OCI-LY3 (cell line): ENCODE measurements at regions not wholly inside any gene's neighbourhood (a gene's known extent, or its start where the extent isn't known, plus 50 kb on each side); places are given as distances from the start of the nearest gene placed in this dataset.

Experiments
- H2AFZ ChIP-seq: fragments of 200-600, 300-600 bp; shearing (Covaris generic); 2 replicates; pipeline ENCODE4 v1.6.0; 2014; ENCODE audit warnings: antibody characterized with exemption, low read depth, low read length
- H3K27ac ChIP-seq: fragments of 200-600, 300-600 bp; sonication (generic); 2 replicates; pipeline ENCODE4 v1.5.1; 2014; ENCODE audit warnings: mild to moderate bottlenecking, low read length, moderate library complexity, mixed read lengths
- H3K27me3 ChIP-seq: fragments of 200-600, 300-600 bp; sonication (generic); 2 replicates; pipeline ENCODE4 v1.6.1; 2014; ENCODE audit warnings: low read depth, low read length, mixed read lengths
- H3K36me3 ChIP-seq: fragments of 200-600, 300-600 bp; sonication (generic); replicated peaks from 2 replicates; pipeline ENCODE3; 2014; ENCODE audit warnings: low read depth, low read length, mixed read lengths
- H3K4me1 ChIP-seq: fragments of 300-600, 200-600 bp; sonication (generic); 2 replicates; pipeline ENCODE4 v1.6.1; 2014; ENCODE audit warnings: low read length, mixed read lengths
- H3K4me2 ChIP-seq: fragments of 200-600, 300-600 bp; sonication (generic); 2 replicates; pipeline ENCODE4 v1.6.1; 2014; ENCODE audit warnings: low read length, mixed read lengths
- H3K4me3 ChIP-seq: fragments of 300-600, 200-600 bp; sonication (generic); 2 replicates; pipeline ENCODE4 v1.5.1; 2014; ENCODE audit warnings: antibody characterized with exemption, mild to moderate bottlenecking, low read length, moderate library complexity
- H3K79me2 ChIP-seq: fragments of 300-600, 200-600 bp; shearing (Covaris generic); 2 replicates; pipeline ENCODE4 v1.6.1; 2014; ENCODE audit warnings: mild to moderate bottlenecking, low read length, mixed read lengths
- H3K9ac ChIP-seq: fragments of 300-600, 200-600 bp; shearing (Covaris generic); 2 replicates; pipeline ENCODE4 v1.6.0; 2014; ENCODE audit warnings: mild to moderate bottlenecking, low read length, moderate library complexity
- H3K9me3 ChIP-seq: fragments of 200-600, 300-600 bp; shearing (Covaris generic); 2 replicates; pipeline ENCODE4 v1.6.1; 2014; ENCODE audit warnings: low read length, mixed read lengths; ENCODE audit not compliant: insufficient read depth
- H4K20me1 ChIP-seq: fragments of 200-600, 300-600 bp; sonication (generic); 2 replicates; pipeline ENCODE4 v1.6.1; 2016; ENCODE audit warnings: low read length, mixed read lengths; ENCODE audit not compliant: insufficient read depth
- EZH2phosphoT487 ChIP-seq: fragments of 200-600 bp; shearing (Covaris generic); IDR thresholded peaks from 2 replicates; pipeline ENCODE4 v1.6.1; 2018; ENCODE audit warnings: antibody characterized with exemption, mixed run types, low read depth
- TF ChIP-seq, protein P1 (sequence below): fragments of 200-600, 300-600 bp; sonication (generic); IDR thresholded peaks from 2 replicates; pipeline ENCODE4 v1.5.1; 2014; ENCODE audit warnings: antibody characterized with exemption, low read length, low read depth

DNA sequence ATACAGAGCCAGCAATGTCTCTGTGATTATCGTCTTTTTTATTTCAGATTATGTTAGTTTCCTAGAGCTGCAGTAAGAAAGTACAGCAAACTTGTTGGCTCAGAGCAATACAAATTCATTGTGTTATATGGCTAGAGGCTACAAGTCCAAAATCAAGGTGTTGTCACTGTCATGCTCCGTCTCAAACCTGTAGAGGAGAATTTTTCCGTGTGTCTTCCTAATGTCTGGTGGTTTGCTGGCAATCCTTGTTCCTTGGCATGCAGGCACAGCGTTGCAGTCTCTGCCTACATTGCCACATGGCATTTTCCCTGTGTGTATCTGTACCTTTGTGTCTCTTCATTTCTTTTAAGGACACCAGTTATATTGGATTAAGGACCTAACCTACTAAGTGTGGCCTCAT lies 244.4 kb downstream of the LRRIQ3 start:
- Histone ChIP-seq H3K9me3 (no peaks in the 10 kb centered on the region), H3K4me2 (no peak overlapping the region), H3K4me3 (no peak overlapping the region), H3K27ac (no peak overlapping the region), H4K20me1 (no peaks in the 10 kb centered on the region), H3K79me2 (no peaks in the 10 kb centered on the region), H3K9ac (no peak overlapping the region), H2AFZ (no peak overlapping the region), H3K27me3 (no peaks in the 10 kb centered on the region), H3K4me1 (no peaks in the 10 kb centered on the region), H3K36me3 (no peaks in the 10 kb centered on the region)
- TF ChIP-seq EZH2phosphoT487, result no peak
- TF ChIP-seq, protein P1, sequence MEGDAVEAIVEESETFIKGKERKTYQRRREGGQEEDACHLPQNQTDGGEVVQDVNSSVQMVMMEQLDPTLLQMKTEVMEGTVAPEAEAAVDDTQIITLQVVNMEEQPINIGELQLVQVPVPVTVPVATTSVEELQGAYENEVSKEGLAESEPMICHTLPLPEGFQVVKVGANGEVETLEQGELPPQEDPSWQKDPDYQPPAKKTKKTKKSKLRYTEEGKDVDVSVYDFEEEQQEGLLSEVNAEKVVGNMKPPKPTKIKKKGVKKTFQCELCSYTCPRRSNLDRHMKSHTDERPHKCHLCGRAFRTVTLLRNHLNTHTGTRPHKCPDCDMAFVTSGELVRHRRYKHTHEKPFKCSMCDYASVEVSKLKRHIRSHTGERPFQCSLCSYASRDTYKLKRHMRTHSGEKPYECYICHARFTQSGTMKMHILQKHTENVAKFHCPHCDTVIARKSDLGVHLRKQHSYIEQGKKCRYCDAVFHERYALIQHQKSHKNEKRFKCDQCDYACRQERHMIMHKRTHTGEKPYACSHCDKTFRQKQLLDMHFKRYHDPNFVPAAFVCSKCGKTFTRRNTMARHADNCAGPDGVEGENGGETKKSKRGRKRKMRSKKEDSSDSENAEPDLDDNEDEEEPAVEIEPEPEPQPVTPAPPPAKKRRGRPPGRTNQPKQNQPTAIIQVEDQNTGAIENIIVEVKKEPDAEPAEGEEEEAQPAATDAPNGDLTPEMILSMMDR, result no peak

DNA sequence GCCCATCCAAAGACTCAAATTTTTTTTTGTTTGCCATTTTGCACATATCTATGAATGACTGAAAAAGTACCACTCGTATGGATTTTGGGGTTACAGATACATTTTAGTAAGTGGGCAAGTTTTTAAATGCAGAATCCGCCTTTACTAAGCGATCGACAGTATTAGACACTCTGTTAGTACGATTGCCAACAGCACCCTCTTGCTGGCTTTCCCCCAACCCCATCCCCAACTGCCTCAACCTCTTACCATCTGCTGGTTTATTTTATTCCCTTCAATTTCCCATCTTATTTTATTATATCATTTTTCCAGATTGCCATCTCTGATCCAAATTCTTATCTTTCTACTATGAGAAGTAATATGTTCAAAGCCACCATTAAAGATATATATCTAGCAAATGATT lies 244.8 kb downstream of the LRRIQ3 start:
- H3K4me2 ChIP-seq, result no peak overlapping the region
- no peak overlapping the region for H2AFZ ChIP-seq
- H3K36me3 ChIP-seq, result no peaks in the 10 kb centered on the region
- no peaks in the 10 kb centered on the region for H3K9me3 ChIP-seq
- no peaks in the 10 kb centered on the region for H4K20me1 ChIP-seq
- H3K4me3 ChIP-seq, result no peak overlapping the region
- no peaks in the 10 kb centered on the region for H3K4me1 ChIP-seq
- no peak overlapping the region for H3K9ac ChIP-seq
- no peak overlapping the region for H3K27ac ChIP-seq
- H3K79me2 ChIP-seq, result no peaks in the 10 kb centered on the region
- no peaks in the 10 kb centered on the region for H3K27me3 ChIP-seq
- no peak for TF ChIP-seq EZH2phosphoT487
- TF ChIP-seq, protein P1, result no peak

DNA sequence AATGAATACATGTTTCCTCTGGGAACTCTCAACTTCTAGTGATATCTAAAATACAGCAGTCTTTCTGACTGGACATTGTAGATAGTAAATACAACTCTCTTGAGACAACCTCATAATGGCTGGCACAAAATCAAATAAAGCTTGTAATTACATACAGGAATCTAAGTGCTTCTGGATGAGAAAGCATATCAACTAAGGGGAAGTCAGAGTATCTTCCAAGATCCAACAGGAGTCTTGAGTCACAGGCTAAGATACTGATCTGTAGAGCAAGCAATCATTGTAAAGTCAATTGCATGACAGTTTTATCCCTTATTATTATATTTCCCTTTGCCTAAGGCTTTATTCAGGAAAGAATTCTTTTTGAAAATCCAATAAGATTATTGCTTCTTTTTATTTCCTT lies 249.9 kb downstream of the LRRIQ3 start:
- TF ChIP-seq, protein P1, result no peak
- TF ChIP-seq EZH2phosphoT487, result no peak
- no peak overlapping the region for H3K27ac ChIP-seq
- no peak overlapping the region for H3K9ac ChIP-seq
- H4K20me1 ChIP-seq, result no peaks in the 10 kb centered on the region
- H3K9me3 ChIP-seq, result no peaks in the 10 kb centered on the region
- no peaks in the 10 kb centered on the region for H3K79me2 ChIP-seq
- H3K4me2 ChIP-seq, result no peak overlapping the region
- H3K4me1 ChIP-seq, result no peaks in the 10 kb centered on the region
- no peak overlapping the region for H3K4me3 ChIP-seq
- H3K27me3 ChIP-seq, result no peaks in the 10 kb centered on the region
- no peak overlapping the region for H2AFZ ChIP-seq
- no peaks in the 10 kb centered on the region for H3K36me3 ChIP-seq

DNA sequence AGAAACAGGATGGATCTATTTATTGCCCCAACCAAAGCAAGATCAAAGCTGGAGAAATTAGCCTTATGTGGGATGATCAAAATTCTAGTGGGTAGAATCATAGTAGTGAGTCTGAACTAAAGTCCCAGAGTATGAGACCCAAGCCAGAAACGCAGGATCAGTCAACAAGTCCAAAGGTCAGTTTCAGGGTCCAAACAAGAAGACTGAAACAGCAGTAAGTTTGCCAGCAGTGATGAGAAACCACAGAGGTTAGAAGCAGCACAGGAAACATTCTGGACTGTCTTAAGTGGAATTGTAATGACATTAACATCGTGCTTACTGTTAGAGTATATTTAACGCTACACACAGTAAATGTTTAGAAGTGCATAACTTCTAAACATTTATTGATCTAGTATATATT lies 251.0 kb downstream of the LRRIQ3 start:
- H3K4me3 ChIP-seq, result no peak overlapping the region
- H3K36me3 ChIP-seq, result no peaks in the 10 kb centered on the region
- H3K9ac ChIP-seq, result no peak overlapping the region
- no peaks in the 10 kb centered on the region for H4K20me1 ChIP-seq
- no peak overlapping the region for H3K27ac ChIP-seq
- no peak for TF ChIP-seq EZH2phosphoT487
- TF ChIP-seq, protein P1, result no peak
- H3K9me3 ChIP-seq, result no peaks in the 10 kb centered on the region
- H3K4me1 ChIP-seq, result no peaks in the 10 kb centered on the region
- H3K27me3 ChIP-seq, result no peaks in the 10 kb centered on the region
- H3K4me2 ChIP-seq, result no peak overlapping the region
- H3K79me2 ChIP-seq, result no peaks in the 10 kb centered on the region
- no peak overlapping the region for H2AFZ ChIP-seq
